ENCODE measurements at regions not wholly inside any gene's neighbourhood (a gene's known extent, or its start where the extent isn't known, plus 50 kb on each side); places are given as distances from the start of the nearest gene placed in this dataset.

DNA sequence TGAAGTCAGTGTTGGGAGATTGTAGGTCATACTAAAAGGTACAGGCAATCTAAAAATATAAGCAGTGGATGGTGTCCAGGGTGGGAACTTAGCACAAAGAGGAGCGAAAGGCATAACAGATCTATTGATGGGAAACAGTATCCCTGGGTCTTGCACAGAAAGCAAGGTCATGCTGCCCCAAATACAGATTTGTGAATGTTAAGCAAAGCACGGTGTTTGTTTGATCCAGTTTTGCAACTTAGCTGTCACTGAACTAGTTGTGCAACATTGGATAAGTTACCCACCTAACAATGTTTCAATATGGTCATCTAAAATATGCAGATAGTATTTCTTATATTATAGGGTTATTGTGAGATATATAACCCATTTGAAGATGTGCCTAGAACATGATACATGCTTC lies 162.9 kb downstream of the BLID start:
- H3F3A ChIP-seq (ENCODE audit: insufficient read depth), result no peaks in the 10 kb centered on the region
- H3K27ac ChIP-seq (ENCODE audit: low read depth, low read length), result no peak overlapping the region
- no peaks in the 10 kb centered on the region for H3K36me3 ChIP-seq (ENCODE audit: low read length)
- no peak for TF ChIP-seq CTCF (IDR thresholded peaks at IDR 0.05; ENCODE audit: insufficient read depth, low read length, poor library complexity, severe bottlenecking)
- H3K9me2 ChIP-seq (replicated peaks; ENCODE audit: insufficient read depth, low read length), result no peaks in the 10 kb centered on the region
- H3K9me3 ChIP-seq (ENCODE audit: insufficient read depth, low read length), result no peaks in the 10 kb centered on the region
- H3K27me3 ChIP-seq (ENCODE audit: low read length), result no peaks in the 10 kb centered on the region
- H3K79me2 ChIP-seq (ENCODE audit: insufficient read depth, low read length), result no peaks in the 10 kb centered on the region
- H3K4me3 ChIP-seq (ENCODE audit: insufficient read depth, low read length, poor library complexity, severe bottlenecking), result no peak overlapping the region
- no peak overlapping the region for H3K4me2 ChIP-seq (ENCODE audit: low read depth, low read length, poor library complexity, severe bottlenecking)
- no peaks in the 10 kb centered on the region for H4K20me1 ChIP-seq (ENCODE audit: low read depth, low read length)
- H2AFZ ChIP-seq (ENCODE audit: low read depth, low read length, severe bottlenecking), result no peak overlapping the region
- no peak overlapping the region for H3K9ac ChIP-seq (ENCODE audit: low read length)

DNA sequence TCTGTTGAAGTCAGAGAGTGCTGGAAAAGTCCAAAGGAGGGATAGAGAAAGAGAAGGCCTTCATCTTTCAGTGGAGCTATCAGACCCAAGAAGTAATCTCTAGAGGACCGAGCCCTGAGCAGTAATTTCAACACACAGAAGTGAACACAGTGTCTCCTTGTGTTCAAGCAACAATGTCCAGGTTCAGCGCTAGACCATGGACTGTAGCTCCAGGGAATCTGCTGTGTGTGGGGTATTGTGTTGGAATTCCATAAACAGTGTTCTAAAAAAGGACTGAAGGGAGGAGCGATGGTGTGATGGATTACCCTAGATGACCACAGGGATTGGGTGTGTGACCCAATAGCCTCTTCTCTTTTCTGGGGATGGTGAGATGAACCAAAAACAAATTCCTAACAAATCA lies 165.9 kb downstream of the BLID start:
- H3K9me2 ChIP-seq (replicated peaks; ENCODE audit: insufficient read depth, low read length), result no peaks in the 10 kb centered on the region
- no peaks in the 10 kb centered on the region for H3K27me3 ChIP-seq (ENCODE audit: low read length)
- no peaks in the 10 kb centered on the region for H3K79me2 ChIP-seq (ENCODE audit: insufficient read depth, low read length)
- 0 out of 2 replicates have a peak, but pooled peaks cover 3% of the 10 kb centered on the region for H3K9me3 ChIP-seq (ENCODE audit: insufficient read depth, low read length)
- H3K4me2 ChIP-seq (ENCODE audit: low read depth, low read length, poor library complexity, severe bottlenecking), result no peak overlapping the region
- H4K20me1 ChIP-seq (ENCODE audit: low read depth, low read length), result no peaks in the 10 kb centered on the region
- H3K36me3 ChIP-seq (ENCODE audit: low read length), result no peaks in the 10 kb centered on the region
- no peaks in the 10 kb centered on the region for H3F3A ChIP-seq (ENCODE audit: insufficient read depth)
- H2AFZ ChIP-seq (ENCODE audit: low read depth, low read length, severe bottlenecking), result no peak overlapping the region
- H3K9ac ChIP-seq (ENCODE audit: low read length), result no peak overlapping the region
- no peak for TF ChIP-seq EZH2phosphoT487 (conservative IDR thresholded peaks at IDR 0.05; ENCODE audit: low read length)
- TF ChIP-seq CTCF (IDR thresholded peaks at IDR 0.05; ENCODE audit: insufficient read depth, low read length, poor library complexity, severe bottlenecking), result no peak
- no peak overlapping the region for H3K4me3 ChIP-seq (ENCODE audit: insufficient read depth, low read length, poor library complexity, severe bottlenecking)
- H3K27ac ChIP-seq (ENCODE audit: low read depth, low read length), result no peak overlapping the region

GRCh38 chr11:121946514-121946913 lies 169.5 kb downstream of the BLID start:
- Histone ChIP-seq H3K4me3 (ENCODE audit: insufficient read depth, low read length, poor library complexity, severe bottlenecking) (no peak overlapping the region), H3K9me3 (ENCODE audit: insufficient read depth, low read length) (0 out of 2 replicates have a peak, but pooled peaks cover 3% of the 10 kb centered on the region), H3K9ac (ENCODE audit: low read length) (no peak overlapping the region), H4K20me1 (ENCODE audit: low read depth, low read length) (no peaks in the 10 kb centered on the region), H3K27ac (ENCODE audit: low read depth, low read length) (no peak overlapping the region), H3K4me2 (ENCODE audit: low read depth, low read length, poor library complexity, severe bottlenecking) (no peak overlapping the region), H3K79me2 (ENCODE audit: insufficient read depth, low read length) (no peaks in the 10 kb centered on the region), H3K36me3 (ENCODE audit: low read length) (no peaks in the 10 kb centered on the region), H2AFZ (ENCODE audit: low read depth, low read length, severe bottlenecking) (no peak overlapping the region), H3F3A (ENCODE audit: insufficient read depth) (no peaks in the 10 kb centered on the region), H3K9me2 (replicated peaks; ENCODE audit: insufficient read depth, low read length) (no peaks in the 10 kb centered on the region; the same call in 1 of the 2 replicates), H3K27me3 (ENCODE audit: low read length) (no peaks in the 10 kb centered on the region)
- TF ChIP-seq CTCF (IDR thresholded peaks at IDR 0.05; ENCODE audit: insufficient read depth, low read length, poor library complexity, severe bottlenecking) (no peak), EZH2phosphoT487 (conservative IDR thresholded peaks at IDR 0.05; ENCODE audit: low read length) (no peak)

Data from SU-DHL-6 (cell line).